Calu3 (cell line): ENCODE measurements at regions not wholly inside any gene's neighbourhood (a gene's known extent, or its start where the extent isn't known, plus 50 kb on each side); places are given as distances from the start of the nearest gene placed in this dataset.

ENCODE experiments used
- BruUV-seq: library from RNA; stranded (reverse); fragments of 400-500 nt; replicated peaks from 2 replicates; lab custom pipeline; 2021; lab: Mats Ljungman, UMichigan
- CTCF ChIA-PET: fragments of 300-600 bp; sonication (Branson Sonifier 250); formaldehyde crosslinking; loops from one replicate; lab custom pipeline; 2022; ENCODE audit warnings: antibody characterized with exemption; lab: Charles Lee
- DNase-seq: peaks from one replicate; pipeline ENCODE4 v3.0.0; 2022
- H3K27ac Mint-ChIP-seq: one replicate; pipeline ENCODE4 v1.8.0; 2022; ENCODE audit warnings: mixed read lengths; ENCODE audit not compliant: unreplicated experiment
- H3K27me3 Mint-ChIP-seq: one replicate; pipeline ENCODE4 v1.8.0; 2022; ENCODE audit warnings: mixed read lengths; ENCODE audit not compliant: unreplicated experiment
- H3K36me3 Mint-ChIP-seq: one replicate; pipeline ENCODE4 v1.8.0; 2022; ENCODE audit warnings: mild to moderate bottlenecking, moderate library complexity, mixed read lengths; ENCODE audit not compliant: insufficient read depth, unreplicated experiment
- H3K4me1 Mint-ChIP-seq: one replicate; pipeline ENCODE4 v1.8.0; 2022; ENCODE audit warnings: mild to moderate bottlenecking, low read depth, mixed read lengths; ENCODE audit not compliant: unreplicated experiment
- H3K4me3 Mint-ChIP-seq: one replicate; pipeline ENCODE4 v1.8.0; 2022; ENCODE audit warnings: mild to moderate bottlenecking, low read depth, moderate library complexity, mixed read lengths; ENCODE audit not compliant: unreplicated experiment
- H3K9me3 Mint-ChIP-seq: one replicate; pipeline ENCODE4 v1.8.0; 2022; ENCODE audit warnings: low read depth, mixed read lengths; ENCODE audit not compliant: unreplicated experiment
- CTCF ChIP-seq: fragments of 200-600 bp; IDR thresholded peaks from one replicate; pipeline ENCODE4 v1.8.0; 2022; ENCODE audit warnings: antibody characterized with exemption; ENCODE audit not compliant: unreplicated experiment
- intact Hi-C: fragments of 100-400 bp; cut with micrococcal nuclease; formaldehyde crosslinking; loops from one replicate; pipeline ENCODE4 v1.10.0; 2022; ENCODE audit not compliant: unreplicated experiment

GRCh38 chr10:108755646-108756045, 1167.7 kb downstream of the XPNPEP1 start:
- H3K36me3 Mint-ChIP-seq: no peaks in the 10 kb centered on the region
- no peak for DNase-seq
- H3K27me3 Mint-ChIP-seq: no peaks in the 10 kb centered on the region
- no peaks in the 10 kb centered on the region for H3K4me1 Mint-ChIP-seq
- no peak overlapping the region for H3K4me3 Mint-ChIP-seq
- CTCF ChIA-PET: no interaction called here
- TF ChIP-seq CTCF: no peak
- no peak overlapping the region for H3K27ac Mint-ChIP-seq
- no TSS peak for BruUV-seq
- intact Hi-C loops: no loop called here
- peaks cover 11% of the 10 kb centered on the region for H3K9me3 Mint-ChIP-seq

- no TSS peak for BruUV-seq
- Mint-ChIP-seq H3K9me3 (peaks cover 9% of the 10 kb centered on the region), H3K4me3 (no peak overlapping the region), H3K27ac (no peak overlapping the region), H3K36me3 (no peaks in the 10 kb centered on the region), H3K4me1 (no peaks in the 10 kb centered on the region), H3K27me3 (no peaks in the 10 kb centered on the region)
- intact Hi-C loops: no loop called here
- no peak for DNase-seq
- TF ChIP-seq CTCF: no peak
- CTCF ChIA-PET: no interaction called here
Measured at GRCh38 chr10:108753326-108753725, 1170.0 kb downstream of the XPNPEP1 start.

- BruUV-seq: no TSS peak
- CTCF ChIA-PET: no interaction called here
- Mint-ChIP-seq H3K27me3 (no peaks in the 10 kb centered on the region), H3K4me3 (no peak overlapping the region), H3K9me3 (peaks cover 11% of the 10 kb centered on the region), H3K27ac (no peak overlapping the region), H3K36me3 (no peaks in the 10 kb centered on the region), H3K4me1 (no peaks in the 10 kb centered on the region)
- intact Hi-C loops: no loop called here
- TF ChIP-seq CTCF: no peak
- no peak for DNase-seq
Measured at GRCh38 chr10:108749042-108749441, 1174.3 kb downstream of the XPNPEP1 start.

- Mint-ChIP-seq H3K9me3 (peaks cover 17% of the 10 kb centered on the region), H3K27ac (no peak overlapping the region), H3K4me1 (no peaks in the 10 kb centered on the region), H3K36me3 (no peaks in the 10 kb centered on the region), H3K4me3 (no peak overlapping the region), H3K27me3 (no peaks in the 10 kb centered on the region)
- intact Hi-C loops: no loop called here
- no TSS peak for BruUV-seq
- DNase-seq: no peak
- no peak for TF ChIP-seq CTCF
- CTCF ChIA-PET: no interaction called here
Measured at GRCh38 chr10:108736111-108736510, 1187.2 kb downstream of the XPNPEP1 start.
